Stimulated activated CD8-positive, alpha-beta memory T cell treated with anti-CD3 and anti-CD28 coated beads, Interleukin-12 subunit alpha, Interleukin-12 subunit beta, amount 100 ng/mL, for 24 hours (primary cell): ENCODE measurements at regions not wholly inside any gene's neighbourhood (a gene's known extent, or its start where the extent isn't known, plus 50 kb on each side); places are given as distances from the start of the nearest gene placed in this dataset.
"Not testable (repeated sequence)": the region's sequence is repeated elsewhere in the genome, so short reads cannot be mapped to it uniquely, and the experiment has no call there.

ENCODE experiments used
- DNase-seq: peaks from one replicate; pipeline ENCODE4 v3.0.0-alpha.2; 2020; ENCODE audit errors: extremely low read depth

GRCh38 chr2:173467751-173468150, 113.1 kb downstream of the CDCA7 start:
- DNase-seq = no peak

- no peak for DNase-seq
Observed at GRCh38 chr2:173468266-173468793, 113.7 kb downstream of the CDCA7 start.

GRCh38 chr2:173472112-173472511, 117.4 kb downstream of the CDCA7 start:
- no peak for DNase-seq

GRCh38 chr2:173483137-173483536, 128.5 kb downstream of the CDCA7 start:
- DNase-seq = no peak

GRCh38 chr2:173488861-173489260, 134.2 kb downstream of the CDCA7 start:
- no peak for DNase-seq

GRCh38 chr2:173491418-173491817, 136.7 kb downstream of the CDCA7 start:
- no peak for DNase-seq

GRCh38 chr2:173493874-173494273, 139.2 kb downstream of the CDCA7 start:
- DNase-seq = no peak

GRCh38 chr2:173496746-173497145, 142.1 kb downstream of the CDCA7 start:
- no peak for DNase-seq

- DNase-seq = no peak
Observed at GRCh38 chr2:173500953-173501352, 146.3 kb downstream of the CDCA7 start.

GRCh38 chr2:173502296-173502695, 147.6 kb downstream of the CDCA7 start:
- no peak for DNase-seq

- no peak for DNase-seq
Observed at GRCh38 chr2:173511357-173511756, 156.7 kb downstream of the CDCA7 start.

GRCh38 chr2:173511942-173512341, 157.3 kb downstream of the CDCA7 start:
- no peak for DNase-seq

- DNase-seq = no peak
Observed at GRCh38 chr2:173513107-173513727, 158.5 kb downstream of the CDCA7 start.

GRCh38 chr2:173520918-173521317, 166.2 kb downstream of the CDCA7 start:
- no peak for DNase-seq

GRCh38 chr2:173521450-173522192, 166.9 kb downstream of the CDCA7 start:
- DNase-seq = no peak

GRCh38 chr2:173523497-173523896, 168.8 kb downstream of the CDCA7 start:
- DNase-seq = no peak

- no peak for DNase-seq
Observed at GRCh38 chr2:173524256-173524955, 169.7 kb downstream of the CDCA7 start.

- not testable (repeated sequence) for DNase-seq
Observed at GRCh38 chr2:173532732-173533531, 178.3 kb downstream of the CDCA7 start.

GRCh38 chr2:173537694-173538093, 183.0 kb downstream of the CDCA7 start:
- DNase-seq = no peak

- no peak for DNase-seq
Observed at GRCh38 chr2:173539615-173540014, 184.9 kb downstream of the CDCA7 start.

- no peak for DNase-seq
Observed at GRCh38 chr2:173544641-173545363, 190.1 kb downstream of the CDCA7 start.
